ENCODE measurements at regions not wholly inside any gene's neighbourhood (a gene's known extent, or its start where the extent isn't known, plus 50 kb on each side); places are given as distances from the start of the nearest gene placed in this dataset.

- Histone ChIP-seq H3K36me3 (ENCODE audit: control insufficient read depth, insufficient read depth, low read length) (no peaks in the 10 kb centered on the region), H3K27ac (ENCODE audit: low read length) (no peak overlapping the region), H3K9me3 (ENCODE audit: control insufficient read depth, insufficient read depth, low read length) (peaks cover 8% of the 10 kb centered on the region), H3K4me3 (ENCODE audit: low read length) (no peak overlapping the region), H3K4me1 (ENCODE audit: control insufficient read depth, insufficient read depth, low read length) (no peaks in the 10 kb centered on the region), H3K27me3 (ENCODE audit: control insufficient read depth, insufficient read depth, low read length) (no peaks in the 10 kb centered on the region)
- no CpG with 5 or more reads among the region's 7 CpGs for WGBS (ENCODE audit: insufficient coverage, insufficient read length)
- DNase-seq (ENCODE audit: low read depth, low spot score): no peak
Observed at GRCh38 chr18:70649683-70650082, 360.8 kb downstream of the SOCS6 start.

- H3K27me3 ChIP-seq (ENCODE audit: control insufficient read depth, insufficient read depth, low read length): no peaks in the 10 kb centered on the region
- no peaks in the 10 kb centered on the region for H3K4me1 ChIP-seq (ENCODE audit: control insufficient read depth, insufficient read depth, low read length)
- WGBS (ENCODE audit: insufficient coverage, insufficient read length): no CpG with 5 or more reads among the region's 5 CpGs
- H3K27ac ChIP-seq (ENCODE audit: low read length): no peak overlapping the region
- H3K4me3 ChIP-seq (ENCODE audit: low read length): no peak overlapping the region
- no peaks in the 10 kb centered on the region for H3K36me3 ChIP-seq (ENCODE audit: control insufficient read depth, insufficient read depth, low read length)
- DNase-seq (ENCODE audit: low read depth, low spot score): no peak
- peaks cover 9% of the 10 kb centered on the region for H3K9me3 ChIP-seq (ENCODE audit: control insufficient read depth, insufficient read depth, low read length)
Observed at GRCh38 chr18:70645971-70646370, 357.1 kb downstream of the SOCS6 start.

GRCh38 chr18:70643812-70644211, 355.0 kb downstream of the SOCS6 start:
- Histone ChIP-seq H3K36me3 (ENCODE audit: control insufficient read depth, insufficient read depth, low read length) (no peaks in the 10 kb centered on the region), H3K27ac (ENCODE audit: low read length) (no peak overlapping the region), H3K9me3 (ENCODE audit: control insufficient read depth, insufficient read depth, low read length) (peaks cover 7% of the 10 kb centered on the region), H3K4me3 (ENCODE audit: low read length) (no peak overlapping the region), H3K4me1 (ENCODE audit: control insufficient read depth, insufficient read depth, low read length) (no peaks in the 10 kb centered on the region), H3K27me3 (ENCODE audit: control insufficient read depth, insufficient read depth, low read length) (no peaks in the 10 kb centered on the region)
- no peak for DNase-seq (ENCODE audit: low read depth, low spot score)
- no CpG with 5 or more reads among the region's 1 CpG for WGBS (ENCODE audit: insufficient coverage, insufficient read length)

- no peak for DNase-seq (ENCODE audit: low read depth, low spot score)
- no peak overlapping the region for H3K4me3 ChIP-seq (ENCODE audit: low read length)
- H3K9me3 ChIP-seq (ENCODE audit: control insufficient read depth, insufficient read depth, low read length): peaks cover 5% of the 10 kb centered on the region
- WGBS (ENCODE audit: insufficient coverage, insufficient read length): no CpG with 5 or more reads among the region's 6 CpGs
- H3K4me1 ChIP-seq (ENCODE audit: control insufficient read depth, insufficient read depth, low read length): no peaks in the 10 kb centered on the region
- H3K27ac ChIP-seq (ENCODE audit: low read length): no peak overlapping the region
- H3K36me3 ChIP-seq (ENCODE audit: control insufficient read depth, insufficient read depth, low read length): no peaks in the 10 kb centered on the region
- no peaks in the 10 kb centered on the region for H3K27me3 ChIP-seq (ENCODE audit: control insufficient read depth, insufficient read depth, low read length)
Observed at GRCh38 chr18:70641156-70641775, 352.4 kb downstream of the SOCS6 start.

GRCh38 chr18:70640336-70640887, 351.6 kb downstream of the SOCS6 start:
- no peaks in the 10 kb centered on the region for H3K4me1 ChIP-seq (ENCODE audit: control insufficient read depth, insufficient read depth, low read length)
- no peaks in the 10 kb centered on the region for H3K36me3 ChIP-seq (ENCODE audit: control insufficient read depth, insufficient read depth, low read length)
- DNase-seq (ENCODE audit: low read depth, low spot score): no peak
- H3K4me3 ChIP-seq (ENCODE audit: low read length): no peak overlapping the region
- peaks cover 5% of the 10 kb centered on the region for H3K9me3 ChIP-seq (ENCODE audit: control insufficient read depth, insufficient read depth, low read length)
- WGBS (ENCODE audit: insufficient coverage, insufficient read length): no CpG with 5 or more reads among the region's 2 CpGs
- H3K27me3 ChIP-seq (ENCODE audit: control insufficient read depth, insufficient read depth, low read length): no peaks in the 10 kb centered on the region
- H3K27ac ChIP-seq (ENCODE audit: low read length): no peak overlapping the region

GRCh38 chr18:70636991-70637390, 348.1 kb downstream of the SOCS6 start:
- no peak for DNase-seq (ENCODE audit: low read depth, low spot score)
- Histone ChIP-seq H3K9me3 (ENCODE audit: control insufficient read depth, insufficient read depth, low read length) (peaks cover 2% of the 10 kb centered on the region), H3K27me3 (ENCODE audit: control insufficient read depth, insufficient read depth, low read length) (no peaks in the 10 kb centered on the region), H3K4me1 (ENCODE audit: control insufficient read depth, insufficient read depth, low read length) (no peaks in the 10 kb centered on the region), H3K36me3 (ENCODE audit: control insufficient read depth, insufficient read depth, low read length) (no peaks in the 10 kb centered on the region), H3K4me3 (ENCODE audit: low read length) (no peak overlapping the region), H3K27ac (ENCODE audit: low read length) (no peak overlapping the region)
- WGBS (ENCODE audit: insufficient coverage, insufficient read length): no CpG with 5 or more reads among the region's 1 CpG

GRCh38 chr18:70634576-70635147, 345.8 kb downstream of the SOCS6 start:
- no peak for DNase-seq (ENCODE audit: low read depth, low spot score)
- no peaks in the 10 kb centered on the region for H3K4me1 ChIP-seq (ENCODE audit: control insufficient read depth, insufficient read depth, low read length)
- no peak overlapping the region for H3K27ac ChIP-seq (ENCODE audit: low read length)
- WGBS (ENCODE audit: insufficient coverage, insufficient read length): no CpG with 5 or more reads among the region's 3 CpGs
- no peak overlapping the region for H3K4me3 ChIP-seq (ENCODE audit: low read length)
- peaks cover 2% of the 10 kb centered on the region for H3K9me3 ChIP-seq (ENCODE audit: control insufficient read depth, insufficient read depth, low read length)
- H3K36me3 ChIP-seq (ENCODE audit: control insufficient read depth, insufficient read depth, low read length): no peaks in the 10 kb centered on the region
- H3K27me3 ChIP-seq (ENCODE audit: control insufficient read depth, insufficient read depth, low read length): no peaks in the 10 kb centered on the region

GRCh38 chr18:70627182-70627802, 338.4 kb downstream of the SOCS6 start:
- no peak for DNase-seq (ENCODE audit: low read depth, low spot score)
- no CpG with 5 or more reads among the region's 4 CpGs for WGBS (ENCODE audit: insufficient coverage, insufficient read length)
- Histone ChIP-seq H3K4me1 (ENCODE audit: control insufficient read depth, insufficient read depth, low read length) (no peaks in the 10 kb centered on the region), H3K4me3 (ENCODE audit: low read length) (no peak overlapping the region), H3K9me3 (ENCODE audit: control insufficient read depth, insufficient read depth, low read length) (peaks cover 15% of the 10 kb centered on the region), H3K36me3 (ENCODE audit: control insufficient read depth, insufficient read depth, low read length) (no peaks in the 10 kb centered on the region), H3K27me3 (ENCODE audit: control insufficient read depth, insufficient read depth, low read length) (no peaks in the 10 kb centered on the region), H3K27ac (ENCODE audit: low read length) (no peak overlapping the region)

- no CpG with 5 or more reads among the region's 9 CpGs for WGBS (ENCODE audit: insufficient coverage, insufficient read length)
- Histone ChIP-seq H3K9me3 (ENCODE audit: control insufficient read depth, insufficient read depth, low read length) (peaks cover 17% of the 10 kb centered on the region), H3K27ac (ENCODE audit: low read length) (no peak overlapping the region), H3K36me3 (ENCODE audit: control insufficient read depth, insufficient read depth, low read length) (no peaks in the 10 kb centered on the region), H3K27me3 (ENCODE audit: control insufficient read depth, insufficient read depth, low read length) (no peaks in the 10 kb centered on the region), H3K4me1 (ENCODE audit: control insufficient read depth, insufficient read depth, low read length) (no peaks in the 10 kb centered on the region), H3K4me3 (ENCODE audit: low read length) (no peak overlapping the region)
- no peak for DNase-seq (ENCODE audit: low read depth, low spot score)
Observed at GRCh38 chr18:70622622-70623419, 334.0 kb downstream of the SOCS6 start.

- no peak overlapping the region for H3K27ac ChIP-seq (ENCODE audit: low read length)
- H3K9me3 ChIP-seq (ENCODE audit: control insufficient read depth, insufficient read depth, low read length): peaks cover 17% of the 10 kb centered on the region
- H3K4me1 ChIP-seq (ENCODE audit: control insufficient read depth, insufficient read depth, low read length): no peaks in the 10 kb centered on the region
- H3K36me3 ChIP-seq (ENCODE audit: control insufficient read depth, insufficient read depth, low read length): no peaks in the 10 kb centered on the region
- DNase-seq (ENCODE audit: low read depth, low spot score): no peak
- no CpG with 5 or more reads among the region's 4 CpGs for WGBS (ENCODE audit: insufficient coverage, insufficient read length)
- no peaks in the 10 kb centered on the region for H3K27me3 ChIP-seq (ENCODE audit: control insufficient read depth, insufficient read depth, low read length)
- H3K4me3 ChIP-seq (ENCODE audit: low read length): no peak overlapping the region
Observed at GRCh38 chr18:70621710-70622109, 332.9 kb downstream of the SOCS6 start.
